Activated naive CD8-positive, alpha-beta T cell treated with anti-CD3 and anti-CD28 coated beads, Interleukin-2, amount 50 U/mL, for 16 hours (primary cell): ENCODE measurements at regions not wholly inside any gene's neighbourhood (a gene's known extent, or its start where the extent isn't known, plus 50 kb on each side); places are given as distances from the start of the nearest gene placed in this dataset.
"Not testable (repeated sequence)": the region's sequence is repeated elsewhere in the genome, so short reads cannot be mapped to it uniquely, and the experiment has no call there.

Source experiments
- DNase-seq: peaks from one replicate; pipeline ENCODE4 v3.0.0-alpha.2; 2020; ENCODE audit warnings: low read depth, low spot score

DNA sequence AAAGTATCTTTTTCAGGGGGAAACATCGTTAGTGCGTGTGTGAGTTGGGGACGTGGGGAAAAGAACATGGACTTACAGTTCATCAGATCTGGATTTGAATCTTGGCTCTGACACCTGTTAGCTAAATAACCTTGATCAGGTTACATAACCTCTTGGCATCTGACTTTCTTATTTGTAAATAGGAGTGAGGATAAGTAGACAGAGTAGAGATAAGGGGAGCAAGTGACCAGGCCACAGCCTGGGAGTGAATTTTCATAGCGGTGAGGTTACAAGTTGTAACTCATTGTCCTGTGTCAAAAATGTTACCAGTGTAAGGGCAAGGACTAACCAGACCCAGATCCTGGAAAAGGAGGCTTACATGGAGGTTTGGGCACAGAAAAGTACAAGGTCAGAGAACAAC is 733.5 kb upstream of the MMS22L start:
- no peak for DNase-seq

DNA sequence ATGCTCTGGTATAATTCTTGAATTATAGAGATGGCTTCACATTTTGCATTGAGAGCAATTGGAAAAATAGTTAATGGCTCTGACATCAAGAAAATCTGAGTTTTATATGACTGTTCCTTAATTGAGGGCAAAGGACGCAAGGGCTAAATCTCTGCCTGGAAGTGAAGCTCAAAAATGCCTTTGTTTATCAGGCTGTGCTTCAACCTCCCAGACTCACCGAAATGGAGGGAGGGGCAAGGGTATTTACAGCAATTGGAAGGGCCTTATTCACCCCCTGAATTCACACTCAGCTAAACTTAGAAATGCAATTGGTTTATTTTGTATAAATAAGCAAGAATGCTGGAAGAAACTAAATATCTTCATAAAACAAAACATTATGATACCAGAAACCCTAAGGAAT is 737.2 kb upstream of the MMS22L start:
- DNase-seq = no peak

DNA sequence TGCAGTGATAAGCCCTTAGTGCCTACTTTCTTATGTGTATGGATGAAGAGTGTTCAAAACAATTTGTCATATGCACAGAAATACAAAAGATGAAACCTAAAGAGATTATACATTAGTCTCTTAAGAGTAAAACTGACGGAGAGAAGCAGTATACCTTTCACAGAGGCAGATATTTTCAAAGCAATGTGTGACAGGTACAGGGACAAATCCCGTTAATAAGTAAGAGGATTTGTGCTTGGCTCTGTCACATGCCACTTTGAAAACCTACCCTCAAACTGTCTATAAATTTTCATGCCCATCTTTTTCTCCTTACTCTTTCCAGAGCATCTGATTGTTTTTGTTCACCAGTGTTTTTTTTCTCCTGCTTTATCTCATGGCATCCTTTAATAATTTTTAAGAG is 741.3 kb upstream of the MMS22L start:
- no peak for DNase-seq

DNA sequence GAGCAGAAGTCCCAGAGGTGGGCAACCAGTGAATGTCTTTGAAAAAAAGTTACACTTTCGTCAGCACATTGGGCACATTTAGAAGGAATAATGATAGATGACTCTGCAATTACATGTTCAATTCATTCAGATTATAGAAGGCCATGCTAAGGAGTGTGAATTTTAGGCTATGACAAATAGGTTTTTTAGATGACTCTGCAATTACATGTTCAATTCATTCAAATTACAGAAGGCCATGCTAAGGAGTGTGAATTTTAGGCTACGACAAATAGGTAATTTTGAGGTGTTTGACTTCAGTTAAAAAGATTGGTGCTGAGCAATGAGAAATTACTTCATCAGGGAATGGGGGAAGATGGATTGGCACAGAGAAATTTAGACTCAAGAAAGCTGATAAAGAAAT is 744.9 kb upstream of the MMS22L start:
- no peak for DNase-seq

DNA sequence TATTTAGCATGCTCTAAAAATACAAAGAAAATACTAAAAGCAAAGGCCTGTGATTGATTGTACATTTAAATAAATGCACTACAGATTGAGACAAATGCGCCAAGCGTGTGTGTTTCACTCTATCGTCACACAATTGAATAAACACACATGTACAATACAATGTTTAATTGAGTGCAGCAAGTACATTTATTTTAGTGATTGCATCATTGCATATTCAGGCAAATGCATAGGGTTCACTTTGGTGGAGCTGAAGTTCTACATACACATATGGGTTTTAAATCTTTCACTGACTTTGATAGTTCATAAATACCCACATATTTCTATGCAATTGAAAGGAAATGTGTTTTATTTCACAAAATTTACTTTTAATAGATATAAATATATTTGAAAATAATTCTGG is 750.6 kb upstream of the MMS22L start:
- no peak for DNase-seq

DNA sequence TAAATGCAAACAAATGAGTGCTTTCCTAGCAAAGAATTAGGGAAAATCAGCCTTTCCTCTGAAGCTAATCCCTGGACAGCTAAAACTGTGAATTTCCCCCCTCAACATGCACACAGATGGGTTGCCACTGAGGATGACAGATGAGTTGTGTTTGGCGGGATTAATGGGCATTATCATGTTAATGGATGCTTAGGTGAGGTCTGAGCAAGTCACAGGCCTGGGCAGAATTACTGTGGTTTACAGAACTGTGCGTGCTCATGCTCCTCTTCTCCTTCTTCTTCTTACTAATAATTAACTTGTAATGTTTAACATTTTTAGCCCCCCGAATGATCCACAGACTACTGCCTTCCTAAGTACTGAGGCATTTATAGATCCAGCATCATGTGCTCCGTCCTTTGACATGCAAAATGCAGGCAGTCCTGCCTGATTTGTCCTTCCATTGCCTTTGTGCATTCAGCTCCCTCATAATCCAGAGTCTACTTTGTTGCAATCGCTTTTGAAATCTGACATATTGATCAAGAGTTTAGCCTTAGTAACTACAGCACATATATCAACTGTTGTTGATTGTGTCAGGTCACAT is 753.4 kb upstream of the MMS22L start:
- no peak for DNase-seq

DNA sequence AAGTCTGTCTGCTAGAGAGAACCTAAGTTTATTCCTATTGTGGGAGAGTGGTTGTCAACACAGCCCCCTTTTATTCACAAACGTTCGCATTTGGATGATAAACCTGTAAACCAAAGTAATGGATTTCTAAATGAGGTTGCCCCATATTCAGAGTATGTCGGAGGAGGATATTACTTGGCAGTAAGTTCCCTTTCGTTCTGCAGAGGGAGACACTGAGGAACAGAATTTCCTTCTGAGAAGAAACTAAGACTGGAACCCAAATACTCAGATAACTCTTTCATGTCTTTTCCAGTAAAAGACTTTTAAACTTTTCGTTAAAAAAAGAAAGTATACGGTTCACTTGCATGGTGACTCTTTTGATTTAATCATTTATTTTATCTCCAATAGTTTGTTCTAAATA is 754.6 kb upstream of the MMS22L start:
- no peak for DNase-seq

DNA sequence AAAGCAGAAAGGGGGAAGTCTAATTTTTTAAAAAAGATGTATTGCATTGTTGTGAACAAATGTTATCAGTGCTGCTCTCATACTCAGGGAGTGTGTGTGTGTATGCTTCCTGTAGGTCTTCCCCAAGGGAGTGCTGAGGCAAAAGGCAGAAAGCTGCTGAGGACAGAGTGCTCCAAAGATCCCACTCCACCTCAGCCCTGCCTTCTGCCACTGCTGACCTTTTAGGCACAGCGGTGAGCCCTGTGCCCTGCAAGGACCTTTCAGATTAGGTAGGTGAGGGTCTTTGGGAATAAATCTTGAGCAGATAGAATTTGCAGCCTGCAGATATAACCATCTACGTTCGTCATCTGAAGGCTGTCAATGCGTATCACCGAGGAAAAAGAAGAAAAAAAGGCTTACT is 756.4 kb upstream of the MMS22L start:
- no peak for DNase-seq

DNA sequence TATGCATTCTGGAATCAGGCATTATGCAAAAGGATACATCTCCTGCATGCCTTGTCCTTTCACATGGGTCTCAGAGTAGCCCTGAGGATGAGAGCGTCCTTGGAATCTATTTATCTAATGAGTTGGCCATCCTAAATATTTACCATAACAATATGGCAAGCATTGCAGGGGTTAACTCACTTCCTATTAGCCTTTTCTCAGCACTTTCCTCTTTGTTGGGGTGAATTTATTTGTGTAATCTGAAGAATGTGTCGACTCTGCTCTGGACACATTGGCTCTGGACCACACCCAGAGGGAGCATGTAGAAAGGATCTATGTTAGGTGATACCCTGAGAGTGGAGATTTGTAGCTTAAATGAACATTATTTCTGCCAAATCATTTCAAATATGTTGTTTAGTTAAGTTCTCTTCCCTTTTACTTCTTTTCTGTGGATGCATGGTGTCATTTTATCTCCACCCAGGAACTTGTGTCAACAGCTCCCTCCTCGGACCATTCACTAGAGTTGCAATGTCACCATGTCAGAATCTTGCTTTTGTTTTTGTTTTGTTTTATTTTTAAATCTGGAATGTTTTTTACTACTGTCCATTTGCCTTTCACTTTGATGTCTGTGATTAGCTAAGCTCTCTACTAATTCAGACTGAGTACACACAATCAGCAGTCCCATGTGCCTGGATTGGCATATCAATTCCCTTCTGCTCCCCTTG is 757.0 kb upstream of the MMS22L start:
- no peak for DNase-seq

DNA sequence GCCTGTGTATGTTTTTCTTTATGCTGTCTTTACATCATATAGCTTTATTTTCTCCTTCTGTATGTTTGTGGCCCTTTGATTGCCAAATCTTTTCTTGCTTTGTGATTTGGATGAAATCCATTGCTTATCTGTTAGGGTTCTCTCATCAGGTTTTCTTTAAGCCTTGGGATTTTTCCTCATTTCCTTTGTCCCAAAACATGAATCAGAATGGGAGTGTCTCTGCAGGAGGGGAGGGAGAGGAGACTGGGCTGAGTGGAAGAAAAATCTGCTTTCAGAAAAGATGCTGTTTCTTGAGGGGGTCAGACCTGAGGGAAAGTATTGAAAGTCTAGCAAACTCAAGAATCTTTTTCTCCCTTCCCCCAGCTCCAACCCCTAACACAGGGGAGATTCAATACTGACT is 758.0 kb upstream of the MMS22L start:
- DNase-seq = no peak

DNA sequence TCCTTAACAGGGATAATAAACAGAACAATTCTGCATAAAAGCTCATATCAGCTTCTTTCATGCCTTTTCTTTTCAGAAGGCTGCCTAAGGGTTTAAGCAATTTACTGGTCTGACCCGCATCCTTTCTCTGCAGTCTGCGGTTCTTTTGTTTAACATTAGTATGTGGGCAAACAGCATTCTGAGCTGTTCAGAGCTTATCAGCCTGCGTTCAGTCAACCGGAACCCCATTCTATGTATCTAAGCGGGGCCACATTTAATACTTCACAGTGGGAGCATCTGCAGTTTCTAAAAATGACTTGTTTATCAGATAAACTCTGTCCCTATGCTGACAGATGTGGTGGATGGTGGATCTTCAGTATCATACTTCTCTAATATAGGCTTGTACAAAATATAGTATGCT is 758.9 kb upstream of the MMS22L start:
- no peak for DNase-seq

DNA sequence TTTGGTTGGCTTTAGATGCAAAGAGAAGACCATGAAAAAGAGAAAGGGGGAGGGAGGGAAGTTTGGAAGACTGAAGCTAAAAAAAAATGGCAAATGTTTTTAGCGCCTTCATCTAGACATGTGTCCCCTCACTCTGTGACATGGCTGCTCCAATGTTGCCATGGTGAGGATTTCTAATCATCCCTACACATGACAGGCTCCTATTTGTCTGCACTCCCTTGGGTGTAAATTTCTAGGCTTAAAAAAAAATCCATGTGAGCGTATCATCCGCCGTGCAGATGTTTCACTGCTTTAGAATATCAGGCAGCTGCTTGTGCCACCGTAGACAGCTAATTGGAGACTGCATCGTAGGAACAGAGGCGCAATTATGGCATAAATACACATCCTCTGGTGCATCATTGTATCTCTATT is 761.1 kb upstream of the MMS22L start:
- DNase-seq = no peak

DNA sequence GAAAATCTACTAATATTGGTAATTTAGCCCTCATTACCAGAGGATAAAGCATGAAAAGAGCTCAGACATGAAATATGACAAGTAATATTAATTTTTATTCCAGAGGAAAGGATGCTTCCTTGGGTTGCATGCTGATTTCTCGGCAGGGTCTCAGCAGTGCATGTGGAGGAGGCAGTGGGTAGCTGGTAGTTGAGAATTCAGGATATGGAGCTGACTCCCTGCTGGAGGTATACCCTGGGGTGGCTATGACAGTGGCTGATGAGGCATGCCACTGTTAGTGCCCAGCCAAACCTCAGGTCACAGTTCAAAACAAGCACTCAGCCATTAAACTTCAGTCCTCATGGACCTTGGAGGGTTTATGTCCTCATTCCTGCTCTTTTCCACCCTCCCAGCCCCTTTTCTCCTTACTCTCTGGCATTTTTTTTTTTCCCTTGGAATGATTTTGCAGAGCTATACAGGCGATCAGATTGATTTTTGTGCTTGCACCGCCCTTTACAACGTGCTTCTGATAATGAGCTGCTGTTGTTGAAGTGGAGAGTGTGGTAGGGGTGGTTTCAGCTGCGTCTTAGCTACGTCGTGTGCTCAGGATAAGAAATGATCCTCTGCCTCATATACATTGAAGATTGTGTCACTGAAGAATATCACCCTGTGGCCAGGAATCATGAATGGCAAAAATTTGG is 761.9 kb upstream of the MMS22L start:
- no peak for DNase-seq

DNA sequence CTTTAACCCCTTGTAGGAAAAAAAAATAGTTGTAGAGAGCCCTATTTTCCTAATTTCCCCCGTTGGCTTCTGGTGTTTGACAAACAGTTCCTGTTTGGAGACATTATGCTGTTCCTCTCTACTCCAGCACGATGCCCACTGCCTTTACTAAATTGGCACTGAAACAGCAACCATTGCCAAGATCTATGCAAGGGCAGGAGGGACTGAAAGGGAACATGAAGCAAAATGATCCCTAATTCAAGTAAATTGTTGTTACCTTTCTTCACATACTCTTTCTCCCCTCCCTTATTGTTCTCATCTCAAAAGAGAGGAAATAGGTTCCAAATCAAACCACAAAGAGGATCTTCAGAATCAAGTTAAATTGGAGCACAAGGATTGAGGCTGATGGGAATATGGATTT is 764.1 kb upstream of the MMS22L start:
- DNase-seq = no peak

DNA sequence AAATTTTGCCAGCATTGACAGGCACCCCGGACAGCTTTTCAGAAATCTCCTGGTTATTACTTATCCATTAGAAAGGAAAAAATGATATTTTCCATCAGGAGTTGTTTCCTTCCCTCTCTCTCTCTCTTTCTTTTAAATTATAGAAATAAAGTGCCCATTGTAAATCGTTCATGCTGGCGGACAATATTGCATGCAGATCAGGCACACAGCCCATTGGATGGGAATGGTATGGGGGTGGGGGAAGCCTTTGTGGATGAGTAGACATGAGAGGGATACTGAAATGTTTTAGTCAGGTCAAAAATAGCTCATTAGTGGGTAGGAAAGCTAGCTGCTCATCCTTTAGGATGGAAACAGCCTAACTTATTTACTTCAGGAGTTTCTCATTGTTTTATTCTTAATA is 764.9 kb upstream of the MMS22L start:
- no peak for DNase-seq

DNA sequence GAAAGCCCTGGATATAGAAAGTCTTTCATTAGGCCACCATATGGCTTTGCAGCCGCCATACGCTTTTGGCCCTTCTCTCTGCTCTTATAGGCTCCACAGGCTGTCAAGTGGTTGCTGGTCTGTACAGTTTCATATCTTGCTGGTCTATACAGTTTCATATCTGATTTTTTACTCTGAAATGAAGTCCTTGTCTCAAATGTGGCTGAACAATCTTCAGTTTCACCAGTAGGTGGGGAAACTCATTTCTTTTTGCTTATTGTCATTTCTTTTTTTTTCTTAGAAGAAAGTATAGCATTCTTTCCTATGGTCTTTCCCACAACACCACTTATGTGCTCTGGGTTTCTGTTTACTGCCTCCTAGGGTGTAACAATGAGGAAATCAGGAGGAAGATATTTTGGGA is 771.4 kb upstream of the MMS22L start:
- no peak for DNase-seq

DNA sequence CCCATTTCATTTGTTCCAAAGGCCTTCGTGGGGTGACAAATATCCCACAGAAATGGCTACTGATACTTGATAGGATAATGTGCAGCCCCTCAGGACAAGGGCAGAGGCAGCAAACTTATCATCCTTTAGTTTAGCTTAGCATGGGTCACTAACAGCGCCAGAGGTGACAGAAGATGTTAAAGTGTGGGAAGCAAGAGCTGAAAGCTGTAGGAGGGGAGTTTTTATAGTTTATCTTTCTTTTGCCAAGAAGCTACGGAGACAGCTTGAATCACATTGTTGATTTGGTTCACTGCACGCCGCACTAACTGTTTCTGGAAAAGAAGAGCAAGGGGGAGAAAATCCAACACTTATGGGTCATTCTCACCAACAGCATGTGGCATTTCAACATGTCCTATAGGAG is 773.9 kb upstream of the MMS22L start:
- DNase-seq = no peak

DNA sequence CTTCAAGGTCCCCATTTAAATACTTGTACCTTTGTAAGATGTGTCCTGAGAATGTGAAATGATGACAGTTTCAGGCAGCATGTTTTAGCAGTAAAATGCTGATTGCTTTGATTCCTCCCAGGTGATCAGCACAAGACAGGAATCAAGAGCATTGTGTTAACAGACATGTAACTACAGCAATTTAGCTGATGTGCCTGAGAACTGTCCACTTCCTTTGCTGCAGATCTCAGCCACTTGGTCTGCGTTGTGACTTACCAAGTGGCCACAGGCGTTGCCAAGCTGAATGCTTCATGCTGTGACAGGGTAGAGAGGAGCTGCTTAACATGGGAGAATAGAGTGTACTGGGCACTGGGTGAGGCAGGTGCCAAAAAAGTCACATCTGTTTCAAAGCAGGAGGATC is 767.0 kb upstream of the POU3F2 start:
- no peak for DNase-seq

DNA sequence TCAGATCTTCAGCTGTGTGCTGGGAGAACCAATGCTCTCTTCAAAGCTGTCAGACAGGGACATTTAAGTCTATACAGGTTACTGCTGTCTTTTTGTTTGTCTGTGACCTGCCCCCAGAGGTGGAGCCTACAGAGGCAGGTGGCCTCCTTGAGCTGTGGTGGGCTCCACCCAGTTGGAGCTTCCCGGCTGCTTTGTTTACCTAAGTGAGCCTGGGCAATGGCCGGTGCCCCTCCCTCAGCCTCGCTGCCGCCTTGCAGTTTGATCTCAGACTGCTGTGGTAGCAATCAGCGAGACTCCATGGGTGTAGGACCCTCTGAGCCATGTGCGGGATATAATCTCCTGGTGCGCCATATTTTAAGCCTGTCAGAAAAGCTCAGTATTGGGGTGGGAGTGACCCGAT is 745.8 kb upstream of the POU3F2 start:
- DNase-seq = not testable (repeated sequence)

DNA sequence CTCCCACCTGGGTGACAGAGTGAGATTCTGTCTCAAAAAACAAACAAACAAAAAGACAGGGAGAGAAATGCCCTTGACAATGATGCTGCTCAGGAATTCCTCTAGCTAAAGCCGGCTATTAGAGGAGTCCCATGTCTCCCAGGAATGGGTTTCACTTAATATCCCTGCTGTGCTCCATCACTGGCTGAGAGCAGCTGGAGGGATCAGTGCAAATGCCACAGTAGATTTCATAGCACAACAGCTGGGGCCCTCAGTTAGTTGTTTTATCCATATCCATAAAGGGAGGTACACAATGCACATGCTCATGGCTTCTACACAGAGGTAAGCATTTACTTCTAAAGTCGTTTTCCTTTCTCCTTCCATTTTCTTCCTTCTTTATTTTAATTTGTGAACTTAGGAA is 742.0 kb upstream of the POU3F2 start:
- no peak for DNase-seq

DNA sequence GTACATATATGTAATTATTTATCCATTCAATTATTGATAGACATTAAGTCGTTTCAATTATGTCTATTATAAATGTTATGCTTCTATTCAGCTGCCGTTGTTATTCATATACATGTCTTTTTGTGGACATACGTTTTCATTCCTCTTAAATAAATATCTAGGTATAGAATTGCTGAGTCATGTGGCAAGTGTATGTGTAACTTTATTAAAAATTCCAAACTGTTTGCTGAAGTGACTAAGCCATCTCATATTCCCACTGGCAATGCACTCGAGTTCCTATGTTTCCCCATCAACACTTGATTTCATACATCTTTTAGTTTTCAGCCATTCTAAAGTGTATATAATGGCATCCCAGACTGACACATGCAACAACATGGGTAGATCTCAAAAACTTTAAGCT is 739.7 kb upstream of the POU3F2 start:
- no peak for DNase-seq

DNA sequence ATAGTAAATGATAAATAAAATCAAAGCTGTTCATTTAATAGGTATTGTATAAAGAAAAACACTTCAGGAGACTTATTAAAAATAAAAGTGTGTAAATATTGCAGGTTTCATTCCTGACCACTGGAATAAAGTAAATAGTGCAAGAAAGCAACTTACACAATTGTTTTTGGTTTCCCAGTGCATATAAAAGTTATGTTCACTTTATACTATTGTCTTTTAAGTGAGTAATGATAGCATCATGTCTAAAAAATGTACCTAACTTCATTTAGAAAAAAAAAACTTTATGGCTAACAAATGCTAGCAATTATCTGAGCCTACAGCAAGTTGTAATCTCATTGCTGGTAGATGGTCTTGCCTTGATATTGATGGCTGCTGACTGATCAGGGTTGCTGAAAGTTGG is 726.6 kb upstream of the POU3F2 start:
- no peak for DNase-seq

DNA sequence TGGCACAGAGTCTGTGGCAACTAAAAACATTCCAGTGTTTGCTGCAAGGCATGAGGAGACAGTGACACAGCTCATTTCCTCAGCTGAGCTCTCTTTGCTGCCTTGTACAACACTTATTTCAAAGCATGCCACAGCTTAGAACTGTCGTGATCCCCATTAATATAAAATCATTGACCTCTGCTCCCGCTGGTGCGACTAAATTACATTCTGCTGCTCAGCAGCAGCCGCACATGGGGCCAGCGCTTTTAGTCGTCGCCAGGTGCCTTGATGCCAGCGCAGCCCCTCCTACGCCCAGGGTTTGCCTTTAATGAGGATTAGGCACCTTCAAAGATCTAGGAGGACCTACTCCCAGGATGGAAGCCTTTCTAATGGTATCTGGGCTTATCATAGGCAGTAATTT is 717.9 kb upstream of the POU3F2 start:
- DNase-seq = no peak
